ENCODE measurements at regions not wholly inside any gene's neighbourhood (a gene's known extent, or its start where the extent isn't known, plus 50 kb on each side); places are given as distances from the start of the nearest gene placed in this dataset.
A peak's percentile ranks its signal among the peaks of the same experiment; 100 is the strongest.
"Not testable (repeated sequence)": the region's sequence is repeated elsewhere in the genome, so short reads cannot be mapped to it uniquely, and the experiment has no call there.

GRCh38 chr5:19098434-19098833, 889.6 kb downstream of the CDH18 start:
- no peaks in the 10 kb centered on the region for H3K27me3 ChIP-seq
- no peak for DNase-seq
- TF ChIP-seq CTCF (IDR thresholded peaks at IDR 0.05; ENCODE audit: low read depth, low read length), result no peak
- no peaks in the 10 kb centered on the region for H3K4me1 ChIP-seq
- H3K9me3 ChIP-seq, result no peaks in the 10 kb centered on the region
- no peaks in the 10 kb centered on the region for H3K36me3 ChIP-seq
- H3K4me3 ChIP-seq (ENCODE audit: low read depth, low read length), result no peak overlapping the region

DNA sequence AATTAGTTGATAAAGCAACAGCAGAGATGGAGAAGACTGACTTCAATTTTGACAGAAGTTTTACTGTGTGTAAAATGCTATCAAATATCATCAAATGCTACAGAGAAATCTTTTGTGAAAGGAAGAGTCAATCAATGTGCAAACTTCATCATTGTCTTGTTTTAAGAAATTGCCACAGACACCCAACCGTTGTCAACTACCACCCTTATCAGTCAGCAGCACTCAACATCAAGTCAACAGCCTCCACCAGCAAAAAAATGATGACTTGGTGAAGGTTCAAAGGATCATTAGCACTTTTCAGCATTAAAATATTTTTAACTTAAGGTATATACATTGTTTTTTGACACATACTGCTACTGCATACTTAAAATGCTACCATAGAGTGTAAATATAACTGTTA, 888.8 kb downstream of the CDH18 start:
- no peak for DNase-seq
- no peaks in the 10 kb centered on the region for H3K9me3 ChIP-seq
- no peak for TF ChIP-seq CTCF (IDR thresholded peaks at IDR 0.05; ENCODE audit: low read depth, low read length)
- no peak overlapping the region for H3K4me3 ChIP-seq (ENCODE audit: low read depth, low read length)
- no peaks in the 10 kb centered on the region for H3K4me1 ChIP-seq
- H3K36me3 ChIP-seq, result no peaks in the 10 kb centered on the region
- H3K27me3 ChIP-seq, result no peaks in the 10 kb centered on the region

GRCh38 chr5:19104948-19105347, 883.1 kb downstream of the CDH18 start:
- DNase-seq, result no peak
- no peaks in the 10 kb centered on the region for H3K27me3 ChIP-seq
- H3K4me1 ChIP-seq, result no peaks in the 10 kb centered on the region
- no peak overlapping the region for H3K4me3 ChIP-seq (ENCODE audit: low read depth, low read length)
- no peaks in the 10 kb centered on the region for H3K9me3 ChIP-seq
- TF ChIP-seq CTCF (IDR thresholded peaks at IDR 0.05; ENCODE audit: low read depth, low read length), result no peak
- no peaks in the 10 kb centered on the region for H3K36me3 ChIP-seq

GRCh38 chr5:19122923-19123322, 865.1 kb downstream of the CDH18 start:
- H3K36me3 ChIP-seq, result no peaks in the 10 kb centered on the region
- H3K4me1 ChIP-seq, result no peaks in the 10 kb centered on the region
- no peak overlapping the region for H3K4me3 ChIP-seq (ENCODE audit: low read depth, low read length)
- no peaks in the 10 kb centered on the region for H3K27me3 ChIP-seq
- TF ChIP-seq CTCF (IDR thresholded peaks at IDR 0.05; ENCODE audit: low read depth, low read length), result no peak
- no peak for DNase-seq
- no peaks in the 10 kb centered on the region for H3K9me3 ChIP-seq

DNA sequence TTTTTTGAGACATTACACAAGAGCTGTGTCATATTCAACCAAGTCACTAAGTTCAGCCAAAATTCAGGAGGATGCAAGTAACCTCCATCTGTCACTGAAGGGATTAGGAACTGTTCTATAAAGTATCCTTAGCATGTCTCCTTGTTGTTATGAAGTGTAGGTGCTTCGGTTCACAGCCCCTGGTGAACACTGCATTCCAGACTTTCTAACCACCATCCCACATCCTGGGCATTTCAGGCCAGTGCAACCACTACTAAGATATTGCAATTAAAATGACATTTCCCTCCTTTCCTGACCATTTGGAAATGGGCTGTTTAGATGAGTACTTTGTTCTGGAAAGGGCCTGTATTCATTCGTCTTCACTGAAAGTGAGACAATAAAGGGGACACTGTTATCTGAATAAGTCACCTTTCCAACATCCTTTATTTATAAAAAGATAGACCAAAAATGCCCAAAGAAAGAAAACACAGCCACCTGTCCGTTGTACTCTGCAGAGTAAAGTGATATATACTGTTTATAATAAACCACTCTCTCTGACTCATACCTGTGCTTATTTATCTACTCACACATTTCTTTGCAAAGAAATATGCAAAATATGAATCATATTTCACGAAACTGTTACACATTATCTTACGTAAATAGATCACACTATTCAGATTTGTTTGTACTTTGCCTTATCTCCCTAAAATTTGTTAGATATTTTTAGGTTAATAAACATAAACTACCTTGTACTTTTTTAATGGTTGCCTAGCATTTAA, 861.9 kb downstream of the CDH18 start:
- H3K4me3 ChIP-seq (ENCODE audit: low read depth, low read length), result no peak overlapping the region
- no peaks in the 10 kb centered on the region for H3K36me3 ChIP-seq
- no peak for TF ChIP-seq CTCF (IDR thresholded peaks at IDR 0.05; ENCODE audit: low read depth, low read length)
- no peaks in the 10 kb centered on the region for H3K27me3 ChIP-seq
- DNase-seq, result no peak
- H3K9me3 ChIP-seq, result no peaks in the 10 kb centered on the region
- H3K4me1 ChIP-seq, result no peaks in the 10 kb centered on the region

GRCh38 chr5:19140276-19140675, 847.7 kb downstream of the CDH18 start:
- Histone ChIP-seq H3K27me3 (no peaks in the 10 kb centered on the region), H3K36me3 (no peaks in the 10 kb centered on the region), H3K4me3 (ENCODE audit: low read depth, low read length) (peak overlapping the region; percentile 39), H3K4me1 (peaks cover 9% of the 10 kb centered on the region; the same call in 1 of the 2 replicates), H3K9me3 (0 out of 2 replicates have a peak, but pooled peaks cover 2% of the 10 kb centered on the region)
- DNase-seq, result peak; percentile 8
- no peak for TF ChIP-seq CTCF (IDR thresholded peaks at IDR 0.05; ENCODE audit: low read depth, low read length)

GRCh38 chr5:19141937-19142524, 846.0 kb downstream of the CDH18 start:
- not testable (repeated sequence) for H3K4me1 ChIP-seq; H3K4me3 ChIP-seq (ENCODE audit: low read depth, low read length); DNase-seq; H3K9me3 ChIP-seq; H3K27me3 ChIP-seq; H3K36me3 ChIP-seq

GRCh38 chr5:19142713-19143414, 845.1 kb downstream of the CDH18 start:
- H3K27me3 ChIP-seq; H3K9me3 ChIP-seq; H3K36me3 ChIP-seq; DNase-seq; H3K4me3 ChIP-seq (ENCODE audit: low read depth, low read length); H3K4me1 ChIP-seq: not testable (repeated sequence)
